Astrocyte of the cerebellum (primary cell): ENCODE measurements at regions not wholly inside any gene's neighbourhood (a gene's known extent, or its start where the extent isn't known, plus 50 kb on each side); places are given as distances from the start of the nearest gene placed in this dataset.
"Not testable (repeated sequence)": the region's sequence is repeated elsewhere in the genome, so short reads cannot be mapped to it uniquely, and the experiment has no call there.

Source experiments
- DNase-seq: peaks from one replicate; pipeline ENCODE4 v3.0.0-alpha.2; 2011; ENCODE audit warnings: low read depth
- H3K4me3 ChIP-seq: 2 replicates; pipeline ENCODE4 v1.5.1; 2011; ENCODE audit warnings: mild to moderate bottlenecking, low read depth, low read length, moderate library complexity
- CTCF ChIP-seq: IDR thresholded peaks from 2 replicates; pipeline ENCODE4 v1.5.1; 2012; ENCODE audit warnings: low read length, low read depth, moderate library complexity, mild to moderate bottlenecking; ENCODE audit errors: missing control alignments
- in situ Hi-C: cut with HindIII; loops from 2 replicates; pipeline ENCODE4 v1.10.0; 2017; ENCODE audit warnings: low sequenced_read_pairs

- TF ChIP-seq CTCF, result no peak
- no peak overlapping the region for H3K4me3 ChIP-seq
- in situ Hi-C loops, result loop anchor here (25.0 kb wide), 1 partner anchor 107 kb away; no protein-coding TSS in a partner anchor
- DNase-seq, result no peak
Observed at GRCh38 chr2:64930258-64930671, 58.9 kb upstream of the SLC1A4 start.

GRCh38 chr2:64931246-64932115, 57.7 kb upstream of the SLC1A4 start:
- no peak overlapping the region for H3K4me3 ChIP-seq
- no peak for TF ChIP-seq CTCF
- in situ Hi-C loops, result loop anchor here (25.0 kb wide), 1 partner anchor 106 kb away; no protein-coding TSS in a partner anchor
- no peak for DNase-seq

GRCh38 chr2:64932116-64932370, 57.2 kb upstream of the SLC1A4 start:
- H3K4me3 ChIP-seq, result no peak overlapping the region
- TF ChIP-seq CTCF, result no peak
- DNase-seq, result no peak
- in situ Hi-C loops, result loop anchor here (25.0 kb wide), 1 partner anchor 105 kb away; no protein-coding TSS in a partner anchor

- no peak for DNase-seq
- H3K4me3 ChIP-seq, result no peak overlapping the region
- TF ChIP-seq CTCF, result no peak
- in situ Hi-C loops, result loop anchor here (25.0 kb wide), 1 partner anchor 105 kb away; no protein-coding TSS in a partner anchor
Observed at GRCh38 chr2:64932371-64933216, 56.6 kb upstream of the SLC1A4 start.

- in situ Hi-C loops, result loop anchor here (25.0 kb wide), 1 partner anchor 103 kb away; no protein-coding TSS in a partner anchor
- TF ChIP-seq CTCF, result no peak
- no peak for DNase-seq
- no peak overlapping the region for H3K4me3 ChIP-seq
Observed at GRCh38 chr2:64934530-64934929, 54.7 kb upstream of the SLC1A4 start.

- DNase-seq, result no peak
- H3K4me3 ChIP-seq, result no peak overlapping the region
- in situ Hi-C loops, result loop anchor here (25.0 kb wide), 1 partner anchor 100 kb away; no protein-coding TSS in a partner anchor
- no peak for TF ChIP-seq CTCF
Observed at GRCh38 chr2:64936809-64937208, 52.4 kb upstream of the SLC1A4 start.

- not testable (repeated sequence) for DNase-seq, H3K4me3 ChIP-seq
Observed at GRCh38 chr2:64937314-64937686, 51.9 kb upstream of the SLC1A4 start.

More at GRCh38 chr2:64937314-64937686, 51.9 kb upstream of the SLC1A4 start:
- in situ Hi-C loops, result loop anchor here (25.0 kb wide), 1 partner anchor 100 kb away; no protein-coding TSS in a partner anchor
